ENCODE measurements at regions not wholly inside any gene's neighbourhood (a gene's known extent, or its start where the extent isn't known, plus 50 kb on each side); places are given as distances from the start of the nearest gene placed in this dataset.

GRCh38 chr5:162324328-162324727, 256.8 kb downstream of the GABRG2 start:
- Mint-ChIP-seq H3K9me3 (no peaks in the 10 kb centered on the region), H3K4me1 (ENCODE audit: unreplicated experiment) (no peaks in the 10 kb centered on the region), H3K36me3 (no peaks in the 10 kb centered on the region), H3K27me3 (peaks cover 22% of the 10 kb centered on the region), H3K4me3 (no peak overlapping the region), H3K27ac (no peak overlapping the region)
- TF ChIP-seq CTCF (conservative IDR thresholded peaks at IDR 0.05), result no peak
- DNase-seq (ENCODE audit: extremely low spot score, unreplicated experiment), result no peak

GRCh38 chr5:162325143-162325727, 257.7 kb downstream of the GABRG2 start:
- no peak for TF ChIP-seq CTCF (conservative IDR thresholded peaks at IDR 0.05)
- Mint-ChIP-seq H3K27me3 (peaks cover 27% of the 10 kb centered on the region), H3K36me3 (no peaks in the 10 kb centered on the region), H3K9me3 (no peaks in the 10 kb centered on the region), H3K27ac (no peak overlapping the region), H3K4me1 (ENCODE audit: unreplicated experiment) (no peaks in the 10 kb centered on the region), H3K4me3 (no peak overlapping the region)
- no peak for DNase-seq (ENCODE audit: extremely low spot score, unreplicated experiment)

- H3K36me3 Mint-ChIP-seq, result no peaks in the 10 kb centered on the region
- DNase-seq (ENCODE audit: extremely low spot score, unreplicated experiment), result no peak
- H3K4me3 Mint-ChIP-seq, result no peak overlapping the region
- peaks cover 6% of the 10 kb centered on the region for H3K27me3 Mint-ChIP-seq
- H3K27ac Mint-ChIP-seq, result no peak overlapping the region
- TF ChIP-seq CTCF (conservative IDR thresholded peaks at IDR 0.05), result no peak
- no peaks in the 10 kb centered on the region for H3K4me1 Mint-ChIP-seq (ENCODE audit: unreplicated experiment)
- H3K9me3 Mint-ChIP-seq, result no peaks in the 10 kb centered on the region
These were observed 267.4 kb downstream of the GABRG2 start for GRCh38 chr5:162334944-162335343.

- H3K9me3 Mint-ChIP-seq, result no peaks in the 10 kb centered on the region
- H3K27ac Mint-ChIP-seq, result no peak overlapping the region
- no peaks in the 10 kb centered on the region for H3K27me3 Mint-ChIP-seq
- no peak for TF ChIP-seq CTCF (conservative IDR thresholded peaks at IDR 0.05)
- no peak overlapping the region for H3K4me3 Mint-ChIP-seq
- no peak for DNase-seq (ENCODE audit: extremely low spot score, unreplicated experiment)
- no peaks in the 10 kb centered on the region for H3K4me1 Mint-ChIP-seq (ENCODE audit: unreplicated experiment)
- no peaks in the 10 kb centered on the region for H3K36me3 Mint-ChIP-seq
These were observed 292.9 kb downstream of the GABRG2 start for GRCh38 chr5:162360373-162360931.

- Mint-ChIP-seq H3K36me3 (no peaks in the 10 kb centered on the region), H3K4me1 (ENCODE audit: unreplicated experiment) (no peaks in the 10 kb centered on the region), H3K27me3 (no peaks in the 10 kb centered on the region), H3K27ac (no peak overlapping the region), H3K4me3 (no peak overlapping the region), H3K9me3 (peaks cover 17% of the 10 kb centered on the region)
- DNase-seq (ENCODE audit: extremely low spot score, unreplicated experiment), result no peak
- no peak for TF ChIP-seq CTCF (conservative IDR thresholded peaks at IDR 0.05)
These were observed 304.7 kb downstream of the GABRG2 start for GRCh38 chr5:162372256-162372655.

Data from type B pancreatic cell (in vitro differentiated cells).